ENCODE measurements at regions not wholly inside any gene's neighbourhood (a gene's known extent, or its start where the extent isn't known, plus 50 kb on each side); places are given as distances from the start of the nearest gene placed in this dataset.
"Not testable (repeated sequence)": the region's sequence is repeated elsewhere in the genome, so short reads cannot be mapped to it uniquely, and the experiment has no call there.

GRCh38 chr7:56222866-56223265 lies 106.6 kb upstream of the NUPR2 start:
- no peak for DNase-seq (ENCODE audit: extremely low read depth in 1 of 2, low read depth in 1 of 2)

DNA sequence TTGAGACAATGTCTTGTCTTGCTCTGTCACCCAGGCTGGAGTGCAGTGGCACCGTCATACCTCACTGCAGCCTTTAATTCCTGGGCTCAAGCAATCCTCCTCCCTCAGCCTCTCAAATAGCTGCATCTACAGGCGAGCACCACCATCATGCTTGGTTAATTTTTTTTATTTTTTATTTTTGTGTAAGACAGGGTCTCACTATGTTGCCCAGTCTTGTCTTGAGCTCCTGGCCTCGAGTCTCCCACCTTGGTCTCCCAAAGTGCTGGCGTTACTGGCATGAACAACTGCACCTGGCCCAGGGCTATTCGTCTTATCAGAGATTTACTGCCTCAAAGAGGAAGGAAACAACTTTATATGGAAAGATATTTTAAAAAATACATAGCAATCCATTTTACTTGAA lies 102.8 kb upstream of the NUPR2 start:
- DNase-seq (ENCODE audit: extremely low read depth in 1 of 2, low read depth in 1 of 2) = no peak

DNA sequence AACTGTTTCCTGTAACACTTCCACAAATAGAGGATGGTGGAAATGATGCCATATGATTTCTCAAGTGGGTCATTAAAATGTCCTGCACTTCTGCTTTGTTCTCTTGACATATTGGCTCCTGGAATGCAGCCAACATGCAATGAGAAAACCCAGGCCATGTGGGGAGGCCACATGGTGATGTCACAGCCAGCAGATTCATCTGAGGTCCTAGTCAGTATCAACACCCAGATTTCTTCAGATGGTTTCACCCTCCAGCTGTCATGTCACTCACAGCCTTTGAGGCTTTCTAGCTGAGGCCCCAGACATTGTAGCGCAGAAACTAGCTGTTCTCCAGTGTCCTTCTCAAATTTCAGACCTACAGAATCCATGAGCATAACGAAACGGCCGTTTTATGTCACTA lies 102.3 kb upstream of the NUPR2 start:
- DNase-seq (ENCODE audit: extremely low read depth in 1 of 2, low read depth in 1 of 2) = no peak

- no peak for DNase-seq (ENCODE audit: extremely low read depth in 1 of 2, low read depth in 1 of 2)
Observed at GRCh38 chr7:56213574-56213973, 97.4 kb upstream of the NUPR2 start.

- DNase-seq (ENCODE audit: extremely low read depth in 1 of 2, low read depth in 1 of 2) = no peak
Observed at GRCh38 chr7:56206420-56206819, 90.2 kb upstream of the NUPR2 start.

- no peak for DNase-seq (ENCODE audit: extremely low read depth in 1 of 2, low read depth in 1 of 2)
Observed at GRCh38 chr7:56199639-56200038, 83.4 kb upstream of the NUPR2 start.

DNA sequence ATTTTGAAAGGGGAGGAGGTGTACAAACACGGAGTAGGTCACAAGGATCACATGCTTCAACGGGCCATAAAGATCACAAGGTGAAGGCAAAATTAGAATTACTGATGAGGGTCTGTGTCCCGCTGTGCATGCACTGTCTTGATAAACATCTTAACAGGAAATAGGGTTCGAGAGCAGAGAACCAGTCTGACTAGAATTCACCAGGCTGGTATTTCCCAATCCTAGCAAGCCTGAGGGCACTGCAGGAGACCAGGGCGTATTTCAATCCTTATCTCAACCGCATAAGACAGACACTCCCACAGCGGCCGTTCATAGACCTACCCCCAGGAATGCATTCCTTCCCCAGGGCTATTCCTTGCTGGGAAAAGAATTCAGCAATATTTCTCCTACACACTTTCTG lies 80.0 kb upstream of the NUPR2 start:
- DNase-seq (ENCODE audit: extremely low read depth in 1 of 2, low read depth in 1 of 2) = not testable (repeated sequence)

DNA sequence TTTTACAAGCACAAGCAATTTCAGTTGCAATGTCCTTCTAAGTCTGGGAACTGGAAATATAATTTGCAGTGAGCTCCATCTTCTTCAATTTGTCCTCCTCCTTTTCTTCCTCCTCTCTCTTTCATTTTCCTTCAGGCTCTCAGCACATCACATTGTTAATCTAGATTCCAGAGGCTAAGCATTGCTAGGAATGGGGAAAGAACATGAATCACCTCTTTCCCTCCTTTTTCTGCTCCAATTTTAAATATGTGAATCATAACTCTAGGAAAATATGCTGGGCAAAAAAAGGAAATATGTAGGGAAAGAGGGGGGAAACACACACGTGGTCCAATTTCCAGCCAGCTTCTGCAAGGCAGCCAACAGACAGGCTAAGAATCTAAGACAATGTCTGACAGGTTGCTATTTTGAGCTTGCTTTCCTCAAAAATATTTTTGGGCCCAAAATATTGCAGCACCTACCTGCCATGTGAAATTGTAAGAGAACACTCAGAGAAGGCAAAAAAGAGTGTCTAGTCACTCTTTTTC lies 72.7 kb upstream of the NUPR2 start:
- no peak for DNase-seq (ENCODE audit: extremely low read depth in 1 of 2, low read depth in 1 of 2)

DNA sequence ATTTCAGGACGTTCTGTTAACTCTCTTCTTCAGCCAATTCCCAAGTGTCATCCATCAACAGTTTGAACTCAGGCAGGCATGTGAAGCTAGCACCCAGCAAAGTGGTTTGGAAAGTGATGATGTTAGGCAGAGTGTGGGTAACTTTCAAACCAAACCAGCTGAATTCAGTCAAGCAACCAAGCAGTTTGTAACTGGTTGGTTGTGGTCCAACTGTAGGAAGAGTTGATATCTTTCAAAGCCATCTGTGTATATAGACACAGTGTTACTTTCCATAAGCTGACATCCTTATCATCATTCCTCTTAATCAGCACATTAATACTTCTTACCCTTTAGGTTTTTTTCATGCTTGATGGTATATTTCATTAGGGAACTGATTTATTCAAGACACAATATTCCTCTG lies 72.2 kb upstream of the NUPR2 start:
- no peak for DNase-seq (ENCODE audit: extremely low read depth in 1 of 2, low read depth in 1 of 2)

DNA sequence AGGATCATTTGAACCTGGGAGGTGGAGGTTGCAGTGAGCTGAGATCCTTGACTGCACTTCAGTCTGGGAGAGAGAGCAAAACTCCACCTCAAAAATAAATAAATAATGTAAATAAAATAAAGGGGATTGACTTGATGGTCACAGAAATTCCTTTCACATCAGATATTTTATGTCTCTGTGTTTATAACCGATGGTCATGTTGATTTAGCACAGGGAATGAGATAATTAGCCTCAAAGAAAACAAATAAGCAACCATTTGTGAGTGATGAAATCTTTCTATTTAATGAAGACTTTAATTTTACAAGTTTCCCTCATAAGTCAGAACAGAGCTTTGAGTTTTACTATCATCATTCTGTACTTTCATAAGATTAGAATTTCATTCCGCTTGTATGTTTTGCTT lies 64.8 kb upstream of the NUPR2 start:
- DNase-seq (ENCODE audit: extremely low read depth in 1 of 2, low read depth in 1 of 2) = no peak

DNA sequence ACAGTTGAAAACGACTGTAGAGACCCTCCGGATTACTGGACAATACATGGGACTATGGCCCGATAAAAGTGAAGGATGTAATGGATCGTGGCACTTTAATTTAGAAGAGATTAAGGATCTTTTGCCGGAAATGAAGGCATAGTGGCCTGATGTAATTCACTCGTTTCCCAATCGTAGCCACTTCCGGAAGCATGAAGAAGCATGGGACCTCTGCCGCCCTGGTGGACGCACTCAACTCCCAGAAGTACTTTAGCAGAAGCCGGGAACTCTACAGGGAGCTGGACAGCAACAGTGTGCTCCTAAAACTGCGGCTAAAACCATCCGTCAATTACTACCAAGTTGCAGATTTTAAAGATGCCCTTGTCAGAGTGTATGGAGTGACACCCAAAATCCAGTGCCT lies 59.6 kb upstream of the NUPR2 start:
- DNase-seq (ENCODE audit: extremely low read depth in 1 of 2, low read depth in 1 of 2) = no peak

GRCh38 chr7:56174875-56175760 lies 58.9 kb upstream of the NUPR2 start:
- no peak for DNase-seq (ENCODE audit: extremely low read depth in 1 of 2, low read depth in 1 of 2)

- no peak for DNase-seq (ENCODE audit: extremely low read depth in 1 of 2, low read depth in 1 of 2)
Observed at GRCh38 chr7:56174346-56174874, 58.2 kb upstream of the NUPR2 start.
